ENCODE measurements at regions not wholly inside any gene's neighbourhood (a gene's known extent, or its start where the extent isn't known, plus 50 kb on each side); places are given as distances from the start of the nearest gene placed in this dataset.

- Mint-ChIP-seq H3K27me3 (ENCODE audit: unreplicated experiment) (no peaks in the 10 kb centered on the region), H3K9me3 (ENCODE audit: unreplicated experiment) (no peaks in the 10 kb centered on the region), H3K4me1 (ENCODE audit: low read depth, unreplicated experiment) (no peaks in the 10 kb centered on the region), H3K4me3 (ENCODE audit: unreplicated experiment) (no peak overlapping the region), H3K27ac (ENCODE audit: unreplicated experiment) (no peak overlapping the region), H3K36me3 (ENCODE audit: unreplicated experiment) (no peaks in the 10 kb centered on the region)
- TF ChIP-seq CTCF (IDR thresholded peaks at IDR 0.05; ENCODE audit: partially characterized antibody, unreplicated experiment) = no peak
- no peak for DNase-seq
Observed at GRCh38 chr14:48744202-48744601, 842.0 kb downstream of the RPS29 start.

- Mint-ChIP-seq H3K9me3 (ENCODE audit: unreplicated experiment) (peaks cover 3% of the 10 kb centered on the region), H3K27me3 (ENCODE audit: unreplicated experiment) (no peaks in the 10 kb centered on the region), H3K4me3 (ENCODE audit: unreplicated experiment) (no peak overlapping the region), H3K27ac (ENCODE audit: unreplicated experiment) (no peak overlapping the region), H3K36me3 (ENCODE audit: unreplicated experiment) (peaks cover 7% of the 10 kb centered on the region), H3K4me1 (ENCODE audit: low read depth, unreplicated experiment) (no peaks in the 10 kb centered on the region)
- no peak for TF ChIP-seq CTCF (IDR thresholded peaks at IDR 0.05; ENCODE audit: partially characterized antibody, unreplicated experiment)
- no peak for DNase-seq
Observed at GRCh38 chr14:48738186-48738925, 847.8 kb downstream of the RPS29 start.

- H3K9me3 Mint-ChIP-seq (ENCODE audit: unreplicated experiment) = peaks cover 3% of the 10 kb centered on the region
Observed at GRCh38 chr14:48735607-48736006, 850.6 kb downstream of the RPS29 start.

GRCh38 chr14:48731260-48731659 lies 854.9 kb downstream of the RPS29 start:
- Mint-ChIP-seq H3K4me1 (ENCODE audit: low read depth, unreplicated experiment) (peaks cover 4% of the 10 kb centered on the region), H3K4me3 (ENCODE audit: unreplicated experiment) (no peak overlapping the region), H3K27ac (ENCODE audit: unreplicated experiment) (no peak overlapping the region), H3K9me3 (ENCODE audit: unreplicated experiment) (peaks cover 3% of the 10 kb centered on the region), H3K27me3 (ENCODE audit: unreplicated experiment) (no peaks in the 10 kb centered on the region), H3K36me3 (ENCODE audit: unreplicated experiment) (peaks cover 7% of the 10 kb centered on the region)
- DNase-seq = no peak
- TF ChIP-seq CTCF (IDR thresholded peaks at IDR 0.05; ENCODE audit: partially characterized antibody, unreplicated experiment) = no peak

More at GRCh38 chr14:48735607-48736006, 850.6 kb downstream of the RPS29 start:
- no peaks in the 10 kb centered on the region for H3K4me1 Mint-ChIP-seq (ENCODE audit: low read depth, unreplicated experiment)
- no peak for TF ChIP-seq CTCF (IDR thresholded peaks at IDR 0.05; ENCODE audit: partially characterized antibody, unreplicated experiment)
- DNase-seq = no peak
- no peak overlapping the region for H3K27ac Mint-ChIP-seq (ENCODE audit: unreplicated experiment)
- H3K27me3 Mint-ChIP-seq (ENCODE audit: unreplicated experiment) = no peaks in the 10 kb centered on the region
- peaks cover 7% of the 10 kb centered on the region for H3K36me3 Mint-ChIP-seq (ENCODE audit: unreplicated experiment)
- no peak overlapping the region for H3K4me3 Mint-ChIP-seq (ENCODE audit: unreplicated experiment)

- TF ChIP-seq CTCF (IDR thresholded peaks at IDR 0.05; ENCODE audit: partially characterized antibody, unreplicated experiment) = no peak
- Mint-ChIP-seq H3K9me3 (ENCODE audit: unreplicated experiment) (no peaks in the 10 kb centered on the region), H3K27me3 (ENCODE audit: unreplicated experiment) (no peaks in the 10 kb centered on the region), H3K4me1 (ENCODE audit: low read depth, unreplicated experiment) (peaks cover 7% of the 10 kb centered on the region), H3K36me3 (ENCODE audit: unreplicated experiment) (no peaks in the 10 kb centered on the region), H3K27ac (ENCODE audit: unreplicated experiment) (no peak overlapping the region), H3K4me3 (ENCODE audit: unreplicated experiment) (no peak overlapping the region)
- no peak for DNase-seq
Observed at GRCh38 chr14:48726080-48726642, 860.0 kb downstream of the RPS29 start.

Measured in glutamatergic neuron (in vitro differentiated cells).